GM19023 (cell line): ENCODE measurements at regions not wholly inside any gene's neighbourhood (a gene's known extent, or its start where the extent isn't known, plus 50 kb on each side); places are given as distances from the start of the nearest gene placed in this dataset.

Experiments
- ATAC-seq: cut with Tn5 transposase; IDR thresholded peaks from one replicate; pipeline ENCODE4 v1.9.1; 2021; ENCODE audit warnings: mild to moderate bottlenecking, moderate library complexity; ENCODE audit not compliant: unreplicated experiment

DNA sequence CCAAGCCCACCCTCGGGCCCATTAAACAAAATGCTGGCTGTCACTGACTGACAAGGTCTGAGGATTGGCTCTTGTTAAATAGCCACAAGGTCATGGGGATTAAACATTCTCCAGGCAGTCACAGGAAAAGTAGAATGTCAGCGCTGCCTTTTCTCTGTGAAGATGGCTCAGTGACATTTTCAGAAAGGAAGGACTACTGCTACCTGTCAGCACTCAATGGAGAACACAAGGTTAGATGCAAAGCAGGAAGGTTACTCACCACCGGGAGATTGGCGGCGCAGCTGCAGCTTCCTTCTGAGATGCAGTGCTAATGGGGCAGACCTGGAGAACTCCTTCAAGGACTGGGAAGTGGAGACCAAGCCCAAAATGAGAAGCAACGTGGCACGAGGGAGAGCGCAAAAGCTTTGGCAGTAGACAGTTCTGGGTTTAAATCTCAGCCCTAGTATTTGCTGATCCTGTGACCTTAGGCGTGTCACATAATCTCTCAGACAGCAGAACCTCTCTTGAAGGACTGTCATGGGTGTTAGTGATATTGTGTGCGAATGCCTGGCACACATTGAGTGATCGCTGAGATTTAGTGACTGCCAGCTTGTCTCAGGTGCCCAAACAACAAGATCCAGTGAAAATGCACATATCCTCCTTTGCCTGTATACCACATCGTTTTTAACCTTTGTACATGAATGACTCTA lies 213.1 kb upstream of the BOD1L1 start:
- ATAC-seq, result no peak

- ATAC-seq, result no peak
These were observed 217.2 kb upstream of the BOD1L1 start for GRCh38 chr4:13844740-13845139.

GRCh38 chr4:13849778-13850177 lies 222.3 kb upstream of the BOD1L1 start:
- no peak for ATAC-seq

- no peak for ATAC-seq
These were observed 223.8 kb upstream of the BOD1L1 start for GRCh38 chr4:13851085-13851940.

- ATAC-seq, result no peak
These were observed 224.9 kb upstream of the BOD1L1 start for GRCh38 chr4:13852411-13852810.

- no peak for ATAC-seq
These were observed 228.9 kb upstream of the BOD1L1 start for GRCh38 chr4:13856387-13856786.

DNA sequence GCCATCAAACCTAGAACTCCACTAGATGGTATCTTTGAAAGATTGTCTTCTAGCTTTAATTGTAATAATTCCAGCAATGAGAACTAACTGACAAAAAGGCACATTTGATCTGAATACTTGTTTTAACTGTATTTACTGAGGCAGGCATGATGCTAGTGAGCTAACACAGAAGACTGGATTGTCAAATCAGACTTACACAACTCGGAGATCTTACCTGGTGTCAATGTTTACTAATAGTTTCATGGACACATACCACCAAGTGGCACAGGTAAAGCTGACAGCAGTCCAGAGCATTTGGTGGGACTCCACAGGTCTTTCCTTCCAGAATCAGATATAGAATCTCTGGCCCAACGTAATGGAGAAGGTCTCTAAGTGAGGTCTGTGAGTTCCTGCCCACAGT lies 229.9 kb upstream of the BOD1L1 start:
- no peak for ATAC-seq

DNA sequence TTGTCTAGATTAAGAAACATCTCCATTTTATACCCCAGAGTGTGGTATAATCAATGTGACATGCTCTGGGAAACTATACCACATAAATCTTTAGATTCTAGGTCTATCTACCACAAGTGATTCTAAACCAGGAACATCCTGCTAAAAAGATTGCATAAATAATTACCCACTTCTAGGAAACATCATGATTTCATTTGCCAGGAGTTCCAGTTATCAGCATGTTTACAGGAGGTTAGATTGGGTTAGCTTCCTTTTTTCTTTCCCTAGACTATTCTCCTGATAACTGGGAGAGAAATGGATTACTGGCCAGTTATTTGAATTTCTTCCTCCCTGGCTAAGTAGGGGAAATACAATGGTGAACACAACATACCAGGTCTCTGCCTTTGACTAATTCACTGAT lies 230.3 kb upstream of the BOD1L1 start:
- no peak for ATAC-seq

DNA sequence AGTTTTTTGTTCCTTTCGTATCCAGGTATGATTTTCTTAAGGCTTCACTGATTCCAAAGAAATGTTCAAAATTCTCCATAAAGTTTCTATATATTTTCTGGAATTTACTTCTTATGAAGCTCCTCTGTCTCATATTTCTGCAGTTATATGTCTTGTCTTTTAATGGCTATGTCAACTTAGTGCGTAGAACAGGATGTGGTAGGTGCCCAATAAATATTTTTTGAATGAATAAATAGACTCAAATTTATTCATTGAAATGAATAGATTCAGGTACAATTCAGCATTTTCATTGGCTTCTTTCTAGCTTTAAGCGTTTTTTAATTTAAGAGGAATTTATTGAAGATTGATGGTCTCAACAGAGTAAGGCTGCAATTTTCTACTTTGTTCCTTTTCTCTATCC lies 231.9 kb upstream of the BOD1L1 start:
- ATAC-seq, result no peak

DNA sequence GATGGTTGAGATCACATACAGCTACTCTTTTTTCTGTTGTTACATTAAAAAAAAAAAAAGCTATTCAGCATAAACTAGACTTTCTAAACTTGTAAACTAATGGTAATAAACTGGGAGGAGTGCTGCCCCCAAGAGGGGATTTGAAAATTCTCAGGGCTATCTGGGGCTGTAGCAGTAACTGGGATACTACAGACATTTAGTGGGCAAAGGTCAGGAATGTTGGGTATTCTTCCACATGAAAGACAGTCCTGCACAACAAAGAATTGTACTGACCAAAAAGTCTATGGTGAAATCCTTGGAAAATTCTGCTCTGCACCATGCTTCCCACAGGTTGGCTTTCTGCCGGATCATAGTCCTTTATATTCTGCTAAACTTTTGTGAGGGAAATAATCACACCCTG lies 232.6 kb upstream of the BOD1L1 start:
- no peak for ATAC-seq

GRCh38 chr4:13865871-13866669 lies 238.5 kb upstream of the BOD1L1 start:
- no peak for ATAC-seq

- no peak for ATAC-seq
These were observed 239.4 kb upstream of the BOD1L1 start for GRCh38 chr4:13866881-13867280.

GRCh38 chr4:13872155-13872554 lies 244.6 kb upstream of the BOD1L1 start:
- no peak for ATAC-seq

DNA sequence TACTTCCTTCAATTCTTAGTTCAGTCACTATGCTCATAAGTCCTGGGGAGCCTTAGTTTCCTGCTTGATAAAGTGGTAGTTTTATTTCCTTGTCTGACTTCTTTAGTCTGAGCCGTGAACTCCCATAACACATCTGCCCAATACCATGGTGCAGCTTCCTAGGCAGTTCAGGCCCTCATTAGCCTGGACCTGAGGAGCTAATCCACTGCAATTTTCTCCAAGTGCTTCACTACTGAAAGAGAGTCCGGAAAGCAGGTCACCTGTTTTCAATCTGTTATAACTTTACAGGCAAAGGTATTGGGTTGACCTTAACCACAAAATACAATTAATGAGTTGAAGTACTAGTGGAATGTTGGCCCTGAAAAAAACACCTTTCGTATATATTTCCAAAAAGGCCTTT lies 245.4 kb upstream of the BOD1L1 start:
- ATAC-seq, result no peak

- no peak for ATAC-seq
These were observed 247.7 kb upstream of the BOD1L1 start for GRCh38 chr4:13875181-13875580.

DNA sequence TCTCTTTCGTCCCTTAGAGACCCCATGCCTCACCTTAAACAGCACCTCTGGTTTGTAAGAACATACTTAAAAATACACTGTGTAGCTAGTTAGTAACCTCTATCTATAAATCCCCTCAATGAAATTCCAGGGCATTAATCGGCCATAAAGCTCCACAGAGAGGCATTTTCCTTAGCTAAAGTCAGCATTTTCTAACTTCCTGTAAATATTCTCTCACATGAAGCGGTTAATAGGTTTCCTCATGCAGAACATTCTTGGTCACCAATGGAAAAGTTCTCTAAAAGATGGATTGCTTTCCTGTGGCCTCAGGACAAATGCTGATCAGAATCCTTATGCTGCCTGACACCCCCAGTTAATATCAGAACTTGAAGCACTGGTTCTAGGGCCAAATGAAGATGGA lies 248.6 kb upstream of the BOD1L1 start:
- no peak for ATAC-seq

- no peak for ATAC-seq
These were observed 249.4 kb upstream of the BOD1L1 start for GRCh38 chr4:13876940-13877339.

DNA sequence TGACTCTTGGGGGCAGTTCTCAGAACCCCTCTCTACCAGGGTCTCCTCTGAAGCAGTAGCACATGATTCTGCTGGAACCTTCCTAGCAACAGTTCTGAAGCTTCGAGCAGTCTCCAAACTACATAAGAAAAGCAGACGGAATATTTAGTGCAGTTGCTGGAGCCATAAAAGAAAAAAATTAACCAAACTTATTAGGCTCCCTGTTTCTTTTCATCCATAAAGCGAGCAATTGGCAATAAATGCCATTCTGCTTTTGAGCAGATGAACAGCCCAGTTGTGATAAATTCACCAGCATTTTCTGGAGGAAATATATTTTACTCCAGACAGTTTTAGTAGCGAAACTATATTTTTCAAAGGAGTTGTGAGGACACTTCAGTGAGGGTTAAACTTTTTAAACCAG lies 250.1 kb upstream of the BOD1L1 start:
- ATAC-seq, result no peak

- no peak for ATAC-seq
These were observed 254.4 kb upstream of the BOD1L1 start for GRCh38 chr4:13881892-13882291.

DNA sequence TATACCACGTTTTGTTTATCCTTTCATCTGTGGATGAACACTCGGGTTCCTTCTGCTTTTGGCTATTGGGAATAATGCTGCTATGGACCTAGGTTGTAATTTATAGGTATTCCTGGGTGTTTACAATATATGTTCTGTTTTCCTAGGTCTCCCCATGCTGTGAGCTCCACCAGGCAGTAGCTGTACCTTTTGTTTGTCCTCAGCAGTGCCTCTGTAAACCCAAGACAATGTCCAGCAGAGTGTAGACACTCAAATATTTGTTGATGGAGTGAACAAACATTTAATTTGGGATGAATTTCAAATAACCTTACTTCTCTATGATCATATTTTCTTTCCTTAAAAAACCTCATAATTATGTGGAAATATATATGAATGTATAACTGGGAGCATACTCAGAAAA lies 259.5 kb upstream of the BOD1L1 start:
- ATAC-seq, result no peak

GRCh38 chr4:13888112-13888511 lies 260.6 kb upstream of the BOD1L1 start:
- ATAC-seq, result no peak

DNA sequence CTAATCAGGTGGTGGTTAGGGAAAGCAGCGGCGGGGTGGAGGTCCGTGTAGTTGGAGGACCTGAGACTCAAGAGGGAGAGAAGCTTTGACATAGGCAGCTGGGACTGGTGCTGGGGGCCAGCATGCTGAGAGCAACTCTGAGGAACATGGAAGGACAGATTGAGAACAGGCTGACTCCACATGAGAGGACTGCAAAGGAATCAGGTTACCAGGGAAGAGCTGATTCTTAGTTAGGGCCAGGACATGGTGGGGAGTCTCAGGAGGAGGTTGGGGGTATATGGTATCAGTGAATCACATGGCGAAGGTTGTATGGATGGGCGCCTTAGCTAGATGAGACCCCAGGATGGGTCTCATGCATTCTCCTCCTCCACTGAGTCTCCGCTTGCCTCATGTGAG lies 264.0 kb upstream of the BOD1L1 start:
- ATAC-seq, result no peak
